Neural crest cell (in vitro differentiated cells): ENCODE measurements at regions not wholly inside any gene's neighbourhood (a gene's known extent, or its start where the extent isn't known, plus 50 kb on each side); places are given as distances from the start of the nearest gene placed in this dataset.

ENCODE experiments used
- DNase-seq: peaks from one replicate; pipeline ENCODE4 v3.0.0; 2021; ENCODE audit warnings: low read depth, mixed read lengths, low spot score
- H3K27ac Mint-ChIP-seq: one replicate; pipeline ENCODE4 v1.8.0; 2021; ENCODE audit warnings: mild to moderate bottlenecking, mixed read lengths; ENCODE audit not compliant: unreplicated experiment
- H3K27me3 Mint-ChIP-seq: 2 replicates; pipeline ENCODE4 v1.8.0; 2021; ENCODE audit warnings: low read depth, mild to moderate bottlenecking, mixed read lengths
- H3K36me3 Mint-ChIP-seq: 2 replicates; pipeline ENCODE4 v1.8.0; 2021; ENCODE audit warnings: low read depth, mild to moderate bottlenecking, mixed read lengths
- H3K4me1 Mint-ChIP-seq: 2 replicates; pipeline ENCODE4 v1.8.0; 2021; ENCODE audit warnings: mixed read lengths
- H3K4me3 Mint-ChIP-seq: one replicate; pipeline ENCODE4 v1.8.0; 2021; ENCODE audit warnings: mild to moderate bottlenecking, mixed read lengths
- H3K9me3 Mint-ChIP-seq: 2 replicates; pipeline ENCODE4 v1.8.0; 2021; ENCODE audit warnings: mixed read lengths
- CTCF ChIP-seq: fragments of 200-600 bp; sonication (generic); conservative IDR thresholded peaks from 2 replicates; pipeline ENCODE4 v1.5.0; 2021; ENCODE audit warnings: antibody characterized with exemption, mild to moderate bottlenecking

DNA sequence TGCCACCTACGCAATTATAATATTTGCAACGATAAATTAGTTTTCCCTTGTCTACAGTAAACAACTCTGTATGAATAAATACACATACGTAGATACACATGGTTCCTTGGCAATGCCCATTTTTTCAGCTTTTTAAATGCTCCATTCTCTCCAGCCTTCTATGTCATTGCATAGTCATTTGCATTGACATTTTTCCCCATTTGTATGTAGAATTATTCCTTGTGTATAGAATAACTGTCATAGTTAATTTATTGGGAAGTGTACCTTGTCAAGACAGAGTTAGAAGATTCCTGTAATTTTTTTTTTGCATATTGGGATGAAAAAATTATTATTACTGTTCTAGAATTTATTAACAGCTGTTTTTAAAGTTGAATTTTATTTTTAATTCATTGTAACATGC, 736.7 kb upstream of the DPPA4 start:
- no peak overlapping the region for H3K27ac Mint-ChIP-seq

GRCh38 chr3:110077093-110077492, 739.7 kb upstream of the DPPA4 start:
- DNase-seq: no peak
- no peak overlapping the region for H3K27ac Mint-ChIP-seq
- H3K9me3 Mint-ChIP-seq: no peaks in the 10 kb centered on the region
- no peak overlapping the region for H3K4me3 Mint-ChIP-seq
- no peaks in the 10 kb centered on the region for H3K4me1 Mint-ChIP-seq
- no peaks in the 10 kb centered on the region for H3K36me3 Mint-ChIP-seq
- H3K27me3 Mint-ChIP-seq: no peaks in the 10 kb centered on the region
- no peak for TF ChIP-seq CTCF

More for the DNA sequence above, 736.7 kb upstream of the DPPA4 start:
- no peak for TF ChIP-seq CTCF
- Mint-ChIP-seq H3K4me3 (no peak overlapping the region), H3K4me1 (peaks cover 7% of the 10 kb centered on the region), H3K27me3 (no peaks in the 10 kb centered on the region), H3K36me3 (no peaks in the 10 kb centered on the region), H3K9me3 (peaks cover 6% of the 10 kb centered on the region)
- no peak for DNase-seq

- peaks cover 3% of the 10 kb centered on the region for H3K36me3 Mint-ChIP-seq
- H3K4me1 Mint-ChIP-seq: no peaks in the 10 kb centered on the region
- H3K4me3 Mint-ChIP-seq: no peak overlapping the region
- no peak for TF ChIP-seq CTCF
- no peaks in the 10 kb centered on the region for H3K27me3 Mint-ChIP-seq
- no peak for DNase-seq
- H3K27ac Mint-ChIP-seq: no peak overlapping the region
- H3K9me3 Mint-ChIP-seq: peaks cover 15% of the 10 kb centered on the region
Observed at GRCh38 chr3:110093411-110093810, 756.1 kb upstream of the DPPA4 start.

DNA sequence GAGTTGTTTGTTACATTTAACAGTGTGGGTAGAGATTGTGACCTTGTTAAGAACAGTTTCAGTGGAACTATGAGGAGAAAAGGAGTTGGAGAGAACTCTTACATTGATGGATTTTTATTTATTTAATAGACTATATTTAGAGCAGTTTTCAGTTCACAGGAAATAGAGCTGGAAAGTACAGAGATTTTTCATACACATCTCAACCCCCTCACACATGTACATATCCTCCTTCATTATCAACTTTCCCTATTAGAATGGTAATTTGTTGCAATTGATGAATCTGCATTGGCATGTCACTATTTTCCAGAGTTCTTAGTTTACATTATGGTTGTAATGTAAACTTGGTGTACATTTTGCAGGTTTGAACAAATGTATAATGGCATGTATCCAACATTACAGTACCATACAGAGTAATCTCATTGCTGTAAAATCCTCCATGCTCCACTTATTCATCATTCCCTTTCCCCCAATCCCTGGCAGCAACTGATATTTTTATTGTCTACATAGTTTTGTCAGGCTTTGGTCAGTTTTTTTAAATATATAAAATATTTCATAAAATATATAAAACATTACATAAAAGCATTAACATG, 756.6 kb upstream of the DPPA4 start:
- Mint-ChIP-seq H3K36me3 (peaks cover 3% of the 10 kb centered on the region), H3K27ac (no peak overlapping the region), H3K4me3 (no peak overlapping the region), H3K4me1 (no peaks in the 10 kb centered on the region), H3K27me3 (no peaks in the 10 kb centered on the region), H3K9me3 (peaks cover 15% of the 10 kb centered on the region)
- no peak for TF ChIP-seq CTCF
- DNase-seq: no peak

GRCh38 chr3:110099711-110100110, 762.4 kb upstream of the DPPA4 start:
- no peak for DNase-seq
- Mint-ChIP-seq H3K36me3 (no peaks in the 10 kb centered on the region), H3K4me1 (no peaks in the 10 kb centered on the region), H3K9me3 (peaks cover 8% of the 10 kb centered on the region), H3K27me3 (no peaks in the 10 kb centered on the region), H3K27ac (no peak overlapping the region), H3K4me3 (no peak overlapping the region)
- no peak for TF ChIP-seq CTCF
